Calu3 (cell line): ENCODE measurements at regions not wholly inside any gene's neighbourhood (a gene's known extent, or its start where the extent isn't known, plus 50 kb on each side); places are given as distances from the start of the nearest gene placed in this dataset.

Experiments
- BruUV-seq: library from RNA; stranded (reverse); fragments of 400-500 nt; replicated peaks from 2 replicates; lab custom pipeline; 2021; lab: Mats Ljungman, UMichigan
- CTCF ChIA-PET: fragments of 300-600 bp; sonication (Branson Sonifier 250); formaldehyde crosslinking; loops from one replicate; lab custom pipeline; 2022; ENCODE audit warnings: antibody characterized with exemption; lab: Charles Lee
- DNase-seq: peaks from one replicate; pipeline ENCODE4 v3.0.0; 2022
- H3K27ac Mint-ChIP-seq: one replicate; pipeline ENCODE4 v1.8.0; 2022; ENCODE audit warnings: mixed read lengths; ENCODE audit not compliant: unreplicated experiment
- H3K27me3 Mint-ChIP-seq: one replicate; pipeline ENCODE4 v1.8.0; 2022; ENCODE audit warnings: mixed read lengths; ENCODE audit not compliant: unreplicated experiment
- H3K36me3 Mint-ChIP-seq: one replicate; pipeline ENCODE4 v1.8.0; 2022; ENCODE audit warnings: mild to moderate bottlenecking, moderate library complexity, mixed read lengths; ENCODE audit not compliant: insufficient read depth, unreplicated experiment
- H3K4me1 Mint-ChIP-seq: one replicate; pipeline ENCODE4 v1.8.0; 2022; ENCODE audit warnings: mild to moderate bottlenecking, low read depth, mixed read lengths; ENCODE audit not compliant: unreplicated experiment
- H3K4me3 Mint-ChIP-seq: one replicate; pipeline ENCODE4 v1.8.0; 2022; ENCODE audit warnings: mild to moderate bottlenecking, low read depth, moderate library complexity, mixed read lengths; ENCODE audit not compliant: unreplicated experiment
- H3K9me3 Mint-ChIP-seq: one replicate; pipeline ENCODE4 v1.8.0; 2022; ENCODE audit warnings: low read depth, mixed read lengths; ENCODE audit not compliant: unreplicated experiment
- CTCF ChIP-seq: fragments of 200-600 bp; IDR thresholded peaks from one replicate; pipeline ENCODE4 v1.8.0; 2022; ENCODE audit warnings: antibody characterized with exemption; ENCODE audit not compliant: unreplicated experiment
- intact Hi-C: fragments of 100-400 bp; cut with micrococcal nuclease; formaldehyde crosslinking; loops from one replicate; pipeline ENCODE4 v1.10.0; 2022; ENCODE audit not compliant: unreplicated experiment

DNA sequence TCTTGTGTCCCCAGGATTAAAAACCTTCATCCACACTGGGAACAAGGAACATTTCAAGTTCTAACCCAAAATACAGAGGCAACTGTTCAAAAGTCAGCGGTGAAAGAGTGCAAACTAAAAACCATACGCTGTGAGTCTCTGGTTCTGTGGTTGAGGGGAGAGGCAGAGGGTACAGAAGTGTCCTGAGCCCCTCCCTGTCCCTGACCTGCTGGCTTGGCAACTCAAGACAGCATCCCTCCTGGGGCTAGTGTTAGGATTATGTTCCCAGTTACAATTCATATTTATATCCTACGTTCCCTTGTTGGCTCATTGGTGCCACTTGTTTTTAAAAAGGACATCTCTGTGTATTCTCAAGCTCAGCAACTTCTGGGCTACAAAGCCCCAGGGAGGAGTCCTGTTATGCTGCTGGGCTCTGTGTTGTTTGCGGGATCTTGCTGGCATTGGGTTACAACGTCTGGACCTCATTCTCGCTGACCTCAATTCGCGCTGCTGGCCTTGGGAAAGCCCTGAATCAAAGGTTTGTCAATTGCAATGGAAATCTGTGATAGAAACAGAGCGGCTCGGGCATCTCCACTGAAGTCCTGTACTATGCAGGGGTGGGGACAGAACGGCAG is 420.8 kb downstream of the FUT8 start:
- no peak for TF ChIP-seq CTCF
- no TSS peak for BruUV-seq
- H3K4me3 Mint-ChIP-seq = no peak overlapping the region
- peaks cover 7% of the 10 kb centered on the region for H3K4me1 Mint-ChIP-seq
- H3K9me3 Mint-ChIP-seq = no peaks in the 10 kb centered on the region
- CTCF ChIA-PET = interaction anchor here (0.6 to 1.4 kb wide), 3 partner anchors 9 to 422 kb away, joined by 3 to 13 read pairs (median 8); no protein-coding TSS in a partner anchor
- H3K27me3 Mint-ChIP-seq = peaks cover 50% of the 10 kb centered on the region
- no peaks in the 10 kb centered on the region for H3K36me3 Mint-ChIP-seq
- H3K27ac Mint-ChIP-seq = no peak overlapping the region
- no peak for DNase-seq
- intact Hi-C loops = no loop called here

GRCh38 chr14:65834051-65834450 is 421.5 kb downstream of the FUT8 start:
- CTCF ChIA-PET = interaction anchor here (0.6 kb wide), 1 partner anchor 663 kb away, joined by 3 read pairs; no protein-coding TSS in a partner anchor
- no peak for TF ChIP-seq CTCF
- H3K4me3 Mint-ChIP-seq = no peak overlapping the region
- no peaks in the 10 kb centered on the region for H3K9me3 Mint-ChIP-seq
- intact Hi-C loops = no loop called here
- H3K27ac Mint-ChIP-seq = no peak overlapping the region
- BruUV-seq = no TSS peak
- no peaks in the 10 kb centered on the region for H3K36me3 Mint-ChIP-seq
- peaks cover 7% of the 10 kb centered on the region for H3K4me1 Mint-ChIP-seq
- H3K27me3 Mint-ChIP-seq = peaks cover 48% of the 10 kb centered on the region
- no peak for DNase-seq

DNA sequence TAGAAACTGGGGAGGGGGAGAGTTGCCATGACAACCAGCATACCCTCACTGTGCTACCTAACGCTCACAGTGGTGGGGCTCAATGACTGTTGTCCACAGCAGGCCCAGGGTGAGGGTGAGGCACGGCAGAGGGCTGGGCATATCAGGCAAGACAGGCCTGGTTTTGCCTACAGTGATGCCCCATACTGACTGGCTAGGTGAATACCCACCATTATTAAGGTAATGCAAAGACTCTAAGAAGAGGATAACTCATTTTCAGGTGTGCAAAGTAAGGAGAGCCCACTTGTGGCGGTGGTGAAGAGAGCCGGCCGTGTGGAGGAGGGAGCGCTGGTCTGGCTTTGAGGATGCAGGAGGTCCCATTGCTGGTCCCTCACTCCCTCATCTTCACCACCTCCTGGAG is 422.3 kb downstream of the FUT8 start:
- Mint-ChIP-seq H3K36me3 (no peaks in the 10 kb centered on the region), H3K4me1 (peaks cover 7% of the 10 kb centered on the region), H3K27me3 (peaks cover 45% of the 10 kb centered on the region), H3K4me3 (no peak overlapping the region), H3K27ac (no peak overlapping the region), H3K9me3 (no peaks in the 10 kb centered on the region)
- no peak for TF ChIP-seq CTCF
- CTCF ChIA-PET = no interaction called here
- no peak for DNase-seq
- no TSS peak for BruUV-seq
- intact Hi-C loops = no loop called here

DNA sequence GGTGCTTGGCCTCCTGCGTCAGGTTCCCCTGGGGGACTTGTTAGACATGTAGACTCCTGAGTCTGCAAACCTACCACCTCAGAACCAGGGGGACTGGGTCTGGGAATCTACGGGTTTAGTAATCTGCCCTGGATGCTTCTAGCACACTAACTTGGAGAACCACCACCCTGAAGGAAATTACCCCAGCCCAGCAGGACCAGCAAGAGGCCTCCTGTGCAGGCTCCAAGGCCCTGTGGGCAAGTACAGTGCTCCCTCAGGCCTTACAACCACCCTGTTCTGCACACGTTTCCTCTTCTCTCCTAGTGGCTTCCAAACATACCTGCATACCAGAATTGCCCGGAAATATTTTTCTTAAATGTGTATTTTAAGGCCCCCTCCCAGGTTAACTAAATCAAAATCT is 423.0 kb downstream of the FUT8 start:
- H3K36me3 Mint-ChIP-seq = no peaks in the 10 kb centered on the region
- no TSS peak for BruUV-seq
- CTCF ChIA-PET = no interaction called here
- H3K9me3 Mint-ChIP-seq = no peaks in the 10 kb centered on the region
- TF ChIP-seq CTCF = no peak
- DNase-seq = no peak
- peaks cover 38% of the 10 kb centered on the region for H3K27me3 Mint-ChIP-seq
- intact Hi-C loops = no loop called here
- H3K27ac Mint-ChIP-seq = no peak overlapping the region
- H3K4me3 Mint-ChIP-seq = no peak overlapping the region
- H3K4me1 Mint-ChIP-seq = peaks cover 7% of the 10 kb centered on the region
